Stomach (tissue), 8 donors: ENCODE measurements at regions not wholly inside any gene's neighbourhood (a gene's known extent, or its start where the extent isn't known, plus 50 kb on each side); places are given as distances from the start of the nearest gene placed in this dataset.

Source experiments
- DNase-seq, 2 donors: peaks; one replicate each; pipeline versions ENCODE4 v3.0.0 to v3.0.0-alpha.2; 2013 to 2019
- H3K27ac ChIP-seq, 5 donors: fragments of 200-600 bp in 4 of 5; sonication (generic) in 4 of 5; one replicate each; pipeline ENCODE4 v1.5.1; 2013 to 2019; ENCODE audit warnings: mild to moderate bottlenecking in 1 of 5, moderate library complexity in 1 of 5
- H3K27me3 ChIP-seq, 3 donors: fragments of 200-600 bp; sonication (generic); one replicate each; pipeline ENCODE4 v1.5.1; 2017 to 2019; ENCODE audit warnings: mixed run types in 1 of 3
- H3K36me3 ChIP-seq, 4 donors: fragments of 200-600 bp; sonication (generic); 1 replicate in 3 of 4; 2 replicates in 1 of 4; pipeline ENCODE4 v1.5.1; 2016 to 2019
- H3K4me1 ChIP-seq, 4 donors: fragments of 200-600 bp; sonication (generic); one replicate each; pipeline ENCODE4 v1.5.1; 2016 to 2019
- H3K4me3 ChIP-seq, 4 donors: fragments of 200-600 bp; sonication (generic) in 3 of 4; one replicate each; pipeline ENCODE4 v1.5.1; 2016 to 2019; ENCODE audit warnings: mild to moderate bottlenecking in 1 of 4
- H3K9me3 ChIP-seq, 4 donors: fragments of 200-600 bp; sonication (generic); one replicate each; pipeline ENCODE4 v1.5.1; 2016 to 2019
- CTCF ChIP-seq, 7 experiments: fragments of 450-650 bp in 4 of 7; fragments of 200-600 bp in 3 of 7; sonication (generic) in 3 of 7; IDR thresholded peaks; one replicate each; pipeline ENCODE4 v1.5.1; 2016 to 2019; ENCODE audit warnings: antibody characterized with exemption in 7 of 7, control low read depth in 2 of 7, mild to moderate bottlenecking in 1 of 7
- EP300 ChIP-seq: sonication (generic); formaldehyde crosslinking; IDR thresholded peaks from one replicate; pipeline ENCODE4 v1.6.1; 2017; ENCODE audit warnings: antibody characterized with exemption
- POLR2A ChIP-seq, 4 donors: fragments of 450-650 bp; IDR thresholded peaks; one replicate each; pipeline ENCODE4 v1.6.1; 2016; ENCODE audit warnings: antibody characterized with exemption in 4 of 4, control low read depth in 2 of 4, mild to moderate bottlenecking in 1 of 4, moderate library complexity in 1 of 4
- POLR2AphosphoS5 ChIP-seq, 3 donors: sonication (generic); formaldehyde crosslinking; IDR thresholded peaks; one replicate each; pipeline ENCODE4 v1.6.1; 2016; ENCODE audit warnings: antibody characterized with exemption in 3 of 3
- WGBS, 5 donors: extraction: QIAGEN DNeasy Blood & Tissue Kit in 3 of 5; methylation state at CpG; one replicate each; pipeline versions ENCODE4 v1.1.5 to v1.1.7; 2013 to 2018; 5-methylcytosine and 5-hydroxymethylcytosine counted together
- intact Hi-C: fragments of 100-400 bp; cut with DNase I; formaldehyde crosslinking; loops from one replicate; pipeline ENCODE4 v1.15.1; 2023; ENCODE audit warnings: low total_unique reads
- donor health status: healthy with polysubstance abuse.
- donor health status: Bipolar disorder and iron deficiency.
- donor health status: healthy.

GRCh38 chr7:17645500-17645899 lies 294.8 kb downstream of the SNX13 start:
- H3K9me3 ChIP-seq = peaks cover 0 to 12% (median 0%) of the 10 kb centered on the region in 4 donors
- no peaks in the 10 kb centered on the region for H3K36me3 ChIP-seq
- intact Hi-C loops = loop anchor here (10.0 kb wide), 1 partner anchor 341 kb away; no protein-coding TSS in a partner anchor
- H3K27me3 ChIP-seq = no peaks in the 10 kb centered on the region
- no peak overlapping the region for H3K27ac ChIP-seq
- TF ChIP-seq CTCF (IDR thresholded peaks at IDR 0.05) (no peak), EP300 (no peak), POLR2A (IDR thresholded peaks at IDR 0.05) (no peak), POLR2AphosphoS5 (IDR thresholded peaks at IDR 0.05) (no peak)
- H3K4me3 ChIP-seq = no peak overlapping the region
- 90 to 95% (median 93%) methylated on average over 1 of the region's 1 CpG for WGBS, 5 donors
- peaks cover 0 to 5% (median 0%) of the 10 kb centered on the region in 4 donors for H3K4me1 ChIP-seq
- DNase-seq = no peak

- Histone ChIP-seq H3K4me1 (peaks cover 0 to 5% (median 0%) of the 10 kb centered on the region in 4 donors), H3K27me3 (no peaks in the 10 kb centered on the region), H3K36me3 (no peaks in the 10 kb centered on the region), H3K27ac (no peak overlapping the region), H3K4me3 (no peak overlapping the region), H3K9me3 (peaks cover 0 to 12% (median 0%) of the 10 kb centered on the region in 4 donors)
- TF ChIP-seq POLR2AphosphoS5 (IDR thresholded peaks at IDR 0.05) (no peak), CTCF (IDR thresholded peaks at IDR 0.05) (peak in 2 of 7 experiments; percentile 24 to 34), EP300 (no peak), POLR2A (IDR thresholded peaks at IDR 0.05) (no peak)
- 52 to 61% (median 56%) methylated on average over 3 of the region's 3 CpGs for WGBS, 5 donors
- DNase-seq = peak in 1 of 2 donors; percentile 66
- intact Hi-C loops = loop anchor here (10.0 kb wide), 1 partner anchor 342 kb away; no protein-coding TSS in a partner anchor
Observed at GRCh38 chr7:17646253-17646956, 293.9 kb downstream of the SNX13 start.

- intact Hi-C loops = no loop called here
- no peaks in the 10 kb centered on the region for H3K36me3 ChIP-seq
- H3K4me3 ChIP-seq = no peak overlapping the region
- DNase-seq = no peak
- WGBS, 5 donors = 69 to 82% (median 74%) methylated on average over 2 of the region's 2 CpGs
- H3K27me3 ChIP-seq = no peaks in the 10 kb centered on the region
- H3K27ac ChIP-seq = peak overlapping the region in 3 of 5 donors; percentile 65 to 73 (median 69)
- TF ChIP-seq CTCF (IDR thresholded peaks at IDR 0.05) = no peak
- TF ChIP-seq POLR2A (IDR thresholded peaks at IDR 0.05) = no peak
- TF ChIP-seq EP300 = no peak
- TF ChIP-seq POLR2AphosphoS5 (IDR thresholded peaks at IDR 0.05) = no peak
- no peaks in the 10 kb centered on the region for H3K9me3 ChIP-seq
- H3K4me1 ChIP-seq = peaks cover 0 to 18% (median 5%) of the 10 kb centered on the region in 4 donors
Observed at GRCh38 chr7:17651341-17651740, 289.0 kb downstream of the SNX13 start.

- H3K4me3 ChIP-seq = no peak overlapping the region
- peaks cover 0 to 13% (median 5%) of the 10 kb centered on the region in 4 donors for H3K4me1 ChIP-seq
- peak in 1 of 2 donors; percentile 85 for DNase-seq
- no peaks in the 10 kb centered on the region for H3K27me3 ChIP-seq
- 29 to 47% (median 38%) methylated on average over 4 of the region's 4 CpGs for WGBS, 5 donors
- H3K36me3 ChIP-seq = no peaks in the 10 kb centered on the region
- intact Hi-C loops = no loop called here
- no peaks in the 10 kb centered on the region for H3K9me3 ChIP-seq
- peak overlapping the region in 3 of 5 donors; percentile 65 to 73 (median 69) for H3K27ac ChIP-seq
- peak in 2 of 7 experiments; percentile 5 to 29 for TF ChIP-seq CTCF (IDR thresholded peaks at IDR 0.05)
- no peak for TF ChIP-seq POLR2A (IDR thresholded peaks at IDR 0.05)
- no peak for TF ChIP-seq EP300
- peak in 1 of 3 donors; percentile 58 for TF ChIP-seq POLR2AphosphoS5 (IDR thresholded peaks at IDR 0.05)
Observed at GRCh38 chr7:17651863-17652385, 288.4 kb downstream of the SNX13 start.
